Fibroblast of villous mesenchyme (primary cell): ENCODE measurements at regions not wholly inside any gene's neighbourhood (a gene's known extent, or its start where the extent isn't known, plus 50 kb on each side); places are given as distances from the start of the nearest gene placed in this dataset.

ENCODE experiments used
- DNase-seq: peaks from one replicate; pipeline ENCODE4 v3.0.0-alpha.2; 2010; ENCODE audit warnings: low read depth
- H3K4me3 ChIP-seq: 2 replicates; pipeline ENCODE4 v1.5.1; 2011; ENCODE audit warnings: low read depth, mild to moderate bottlenecking, low read length
- CTCF ChIP-seq: IDR thresholded peaks from 2 replicates; pipeline ENCODE4 v1.5.1; 2012; ENCODE audit warnings: low read depth, mild to moderate bottlenecking, low read length; ENCODE audit not compliant: insufficient read depth

DNA sequence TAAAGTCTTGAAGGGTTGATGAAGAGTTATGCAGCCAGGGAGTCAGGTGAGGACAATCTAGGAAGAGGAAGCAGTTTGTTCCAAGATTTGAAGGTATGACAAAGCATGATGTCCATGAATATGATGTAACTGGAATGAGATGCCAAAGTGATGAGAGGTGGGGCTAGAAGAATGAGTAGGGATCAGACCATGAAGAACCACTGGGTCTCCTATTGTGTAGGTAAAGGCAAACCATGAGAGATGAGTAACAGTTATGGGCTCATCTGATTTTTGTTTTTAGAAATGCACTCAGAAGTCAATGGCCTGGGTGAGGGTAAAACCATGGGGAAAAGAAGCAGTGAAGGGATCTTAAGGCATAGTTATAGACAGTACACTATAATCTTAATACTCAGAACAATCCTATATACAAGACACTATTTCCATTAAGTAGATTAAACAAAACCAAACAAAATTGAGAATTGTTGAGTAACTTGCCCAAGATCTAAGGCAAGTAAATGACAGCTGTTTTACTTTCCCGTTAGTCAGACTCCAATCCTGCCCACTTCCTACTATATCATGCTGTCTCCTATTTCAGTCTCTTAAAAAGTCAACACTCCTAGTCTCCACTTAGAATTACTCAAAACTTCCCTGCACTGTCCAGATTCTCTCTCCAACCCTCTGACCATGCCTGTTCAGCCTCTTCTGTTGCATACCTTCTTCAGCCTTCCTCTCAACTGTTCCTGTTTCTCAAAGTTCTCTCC is 393.8 kb upstream of the MEF2C start:
- no peak overlapping the region for H3K4me3 ChIP-seq
- TF ChIP-seq CTCF = no peak
- DNase-seq = no peak

GRCh38 chr5:89275066-89275855 is 392.3 kb upstream of the MEF2C start:
- no peak overlapping the region for H3K4me3 ChIP-seq
- DNase-seq = no peak
- no peak for TF ChIP-seq CTCF

- TF ChIP-seq CTCF = no peak
Observed at GRCh38 chr5:89273289-89273688, 390.3 kb upstream of the MEF2C start.

DNA sequence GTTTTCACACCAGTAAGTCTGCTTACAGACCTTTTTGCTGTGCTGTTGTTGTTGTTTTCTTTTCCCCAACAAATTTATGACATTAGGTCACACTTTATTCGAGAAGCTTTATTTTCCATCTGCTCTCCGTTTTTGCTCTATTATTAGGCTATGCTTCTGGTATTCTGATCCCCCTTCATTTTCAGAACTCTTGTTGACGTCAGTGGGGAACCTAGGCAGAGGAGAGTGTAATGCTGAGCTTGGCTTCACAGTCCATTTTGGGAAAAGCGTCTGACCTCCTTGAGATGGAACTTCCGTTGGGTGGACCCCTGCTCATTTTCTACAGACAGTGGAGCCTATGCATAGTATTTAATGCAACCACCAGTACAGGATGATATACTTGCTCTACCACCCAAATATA is 387.9 kb upstream of the MEF2C start:
- no peak overlapping the region for H3K4me3 ChIP-seq
- DNase-seq = peak; percentile 16

More at GRCh38 chr5:89273289-89273688, 390.3 kb upstream of the MEF2C start:
- H3K4me3 ChIP-seq = no peak overlapping the region
- no peak for DNase-seq

DNA sequence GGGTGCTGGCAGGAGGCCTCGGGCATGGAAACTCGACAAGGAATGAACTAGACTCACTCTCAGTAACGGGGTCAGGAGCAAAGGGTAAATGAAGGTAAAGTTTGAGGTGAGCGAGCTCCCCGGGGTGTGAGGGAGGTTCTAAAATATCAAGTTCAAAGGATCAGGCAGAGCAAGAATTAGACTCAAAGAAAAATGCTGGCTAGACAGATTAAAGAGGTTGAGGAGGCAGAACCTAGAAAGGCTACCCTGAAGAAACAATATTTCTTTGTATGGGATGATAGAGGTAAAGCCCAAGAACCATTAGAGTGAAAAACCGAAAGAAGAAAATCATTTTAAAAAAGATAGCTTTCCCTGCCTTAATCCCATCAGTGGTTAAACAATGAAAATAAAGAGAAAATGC is 386.7 kb upstream of the MEF2C start:
- no peak for DNase-seq
- no peak for TF ChIP-seq CTCF
- no peak overlapping the region for H3K4me3 ChIP-seq

More for the DNA sequence above, 387.9 kb upstream of the MEF2C start:
- TF ChIP-seq CTCF = no peak

- DNase-seq = no peak
- no peak for TF ChIP-seq CTCF
- no peak overlapping the region for H3K4me3 ChIP-seq
Observed at GRCh38 chr5:89268460-89268859, 385.5 kb upstream of the MEF2C start.
